Transverse colon (tissue), 4 donors: ENCODE measurements at regions not wholly inside any gene's neighbourhood (a gene's known extent, or its start where the extent isn't known, plus 50 kb on each side); places are given as distances from the start of the nearest gene placed in this dataset.

Experiments
- DNase-seq: peaks from one replicate; pipeline ENCODE4 v3.0.0-alpha.2; 2019
- H3K27ac ChIP-seq, 4 donors: fragments of 200-600 bp; sonication (generic); 2 replicates each; pipeline ENCODE4 v1.5.1; 2016 to 2018; ENCODE audit warnings: inconsistent platforms in 4 of 4
- H3K27me3 ChIP-seq: fragments of 200-600 bp; sonication (generic); 2 replicates; pipeline ENCODE4 v1.5.1; 2017; ENCODE audit warnings: inconsistent platforms
- H3K36me3 ChIP-seq, 4 donors: fragments of 200-600 bp; sonication (generic); 2 replicates each; pipeline ENCODE4 v1.5.1; 2017 to 2019; ENCODE audit warnings: inconsistent platforms in 4 of 4
- H3K4me1 ChIP-seq, 4 donors: fragments of 200-600 bp; sonication (generic); 2 replicates each; pipeline ENCODE4 v1.5.1; 2017 to 2020; ENCODE audit warnings: inconsistent platforms in 4 of 4
- H3K4me3 ChIP-seq, 4 donors: fragments of 200-600 bp; sonication (generic); 1 replicate in 1 of 4; 2 replicates in 3 of 4; pipeline versions ENCODE4 v1.5.1 to v1.6.1; 2017 to 2019; ENCODE audit warnings: inconsistent platforms in 4 of 4
- H3K9me3 ChIP-seq, 2 donors: fragments of 200-600 bp; sonication (generic); 2 replicates each; pipeline ENCODE4 v1.5.1; 2017 to 2019; ENCODE audit warnings: inconsistent platforms in 2 of 2
- EP300 ChIP-seq: sonication (generic); formaldehyde crosslinking; IDR thresholded peaks from one replicate; pipeline ENCODE4 v1.6.1; 2017; ENCODE audit warnings: antibody characterized with exemption, low read depth
- POLR2A ChIP-seq: fragments of 450-650 bp; IDR thresholded peaks from one replicate; pipeline ENCODE4 v1.6.1; 2016; ENCODE audit warnings: antibody characterized with exemption, mild to moderate bottlenecking, moderate library complexity
- POLR2AphosphoS5 ChIP-seq, 3 donors: sonication (generic); formaldehyde crosslinking; IDR thresholded peaks; one replicate each; pipeline ENCODE4 v1.6.1; 2016; ENCODE audit warnings: antibody characterized with exemption in 3 of 3
- WGBS, 2 donors: methylation state at CpG; one replicate each; pipeline ENCODE4 v1.1.5; 2018; ENCODE audit warnings: low coverage in 1 of 2; 5-methylcytosine and 5-hydroxymethylcytosine counted together
- in situ Hi-C, 4 donors: fragments of 200-750 bp; cut with MboI; loops; one replicate each; pipeline versions ENCODE4 v1.15.0 to v1.15.1; 2017; ENCODE audit warnings: low sequenced_read_pairs in 3 of 4, low pct_ligation_motif_present in 1 of 4, low pct_unique_long_range_greater_than_20kb in 1 of 4
- intact Hi-C: fragments of 100-400 bp; cut with DNase I; formaldehyde crosslinking; loops from one replicate; pipeline ENCODE4 v1.15.1; 2023; ENCODE audit warnings: low total_unique reads
- TF ChIP-seq, protein P1 (sequence below), 5 experiments: fragments of 200-600 bp in 3 of 5; fragments of 450-650 bp in 2 of 5; sonication (generic) in 3 of 5; IDR thresholded peaks; 1 replicate in 2 of 5; 2 replicates in 3 of 5; pipeline ENCODE4 v1.5.1; 2016 to 2017; ENCODE audit warnings: antibody characterized with exemption in 5 of 5, inconsistent platforms in 3 of 5, mild to moderate bottlenecking in 2 of 5, moderate library complexity in 1 of 5

DNA sequence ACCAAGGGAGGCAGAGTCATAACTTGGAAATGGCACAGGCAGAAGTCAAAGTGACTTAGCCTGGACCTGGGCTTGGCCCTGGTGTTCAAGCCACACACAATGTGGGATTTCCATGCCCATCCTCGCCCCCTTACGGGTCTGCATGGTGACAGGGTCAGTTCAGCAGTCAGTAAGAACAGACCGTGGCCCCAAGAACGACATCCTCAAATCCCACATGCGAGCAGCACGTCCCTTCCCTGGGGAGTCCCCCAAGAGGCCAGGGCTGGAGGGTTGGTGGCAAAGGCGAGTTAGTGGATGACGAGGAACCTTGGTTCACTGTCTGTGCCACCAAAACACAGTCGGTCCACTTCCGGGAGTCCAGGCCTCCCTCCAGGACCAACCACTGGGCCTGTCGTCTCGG, 93.3 kb upstream of the MGMT start:
- H3K4me1 ChIP-seq = no peaks in the 10 kb centered on the region
- in situ Hi-C loops (no loop called here), intact Hi-C loops (no loop called here)
- H3K4me3 ChIP-seq = no peak overlapping the region
- H3K36me3 ChIP-seq = no peaks in the 10 kb centered on the region
- TF ChIP-seq, protein P1, sequence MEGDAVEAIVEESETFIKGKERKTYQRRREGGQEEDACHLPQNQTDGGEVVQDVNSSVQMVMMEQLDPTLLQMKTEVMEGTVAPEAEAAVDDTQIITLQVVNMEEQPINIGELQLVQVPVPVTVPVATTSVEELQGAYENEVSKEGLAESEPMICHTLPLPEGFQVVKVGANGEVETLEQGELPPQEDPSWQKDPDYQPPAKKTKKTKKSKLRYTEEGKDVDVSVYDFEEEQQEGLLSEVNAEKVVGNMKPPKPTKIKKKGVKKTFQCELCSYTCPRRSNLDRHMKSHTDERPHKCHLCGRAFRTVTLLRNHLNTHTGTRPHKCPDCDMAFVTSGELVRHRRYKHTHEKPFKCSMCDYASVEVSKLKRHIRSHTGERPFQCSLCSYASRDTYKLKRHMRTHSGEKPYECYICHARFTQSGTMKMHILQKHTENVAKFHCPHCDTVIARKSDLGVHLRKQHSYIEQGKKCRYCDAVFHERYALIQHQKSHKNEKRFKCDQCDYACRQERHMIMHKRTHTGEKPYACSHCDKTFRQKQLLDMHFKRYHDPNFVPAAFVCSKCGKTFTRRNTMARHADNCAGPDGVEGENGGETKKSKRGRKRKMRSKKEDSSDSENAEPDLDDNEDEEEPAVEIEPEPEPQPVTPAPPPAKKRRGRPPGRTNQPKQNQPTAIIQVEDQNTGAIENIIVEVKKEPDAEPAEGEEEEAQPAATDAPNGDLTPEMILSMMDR (IDR thresholded peaks at IDR 0.05) = no peak
- TF ChIP-seq POLR2AphosphoS5 (IDR thresholded peaks at IDR 0.05) (no peak), EP300 (no peak), POLR2A (no peak)
- no peaks in the 10 kb centered on the region for H3K9me3 ChIP-seq
- no peaks in the 10 kb centered on the region for H3K27me3 ChIP-seq
- H3K27ac ChIP-seq = no peak overlapping the region
- whole genome bisulfite sequencing, 2 donors = 84 to 97% methylated on average over 5 to 12 of the region's 12 CpGs
- DNase-seq = no peak

DNA sequence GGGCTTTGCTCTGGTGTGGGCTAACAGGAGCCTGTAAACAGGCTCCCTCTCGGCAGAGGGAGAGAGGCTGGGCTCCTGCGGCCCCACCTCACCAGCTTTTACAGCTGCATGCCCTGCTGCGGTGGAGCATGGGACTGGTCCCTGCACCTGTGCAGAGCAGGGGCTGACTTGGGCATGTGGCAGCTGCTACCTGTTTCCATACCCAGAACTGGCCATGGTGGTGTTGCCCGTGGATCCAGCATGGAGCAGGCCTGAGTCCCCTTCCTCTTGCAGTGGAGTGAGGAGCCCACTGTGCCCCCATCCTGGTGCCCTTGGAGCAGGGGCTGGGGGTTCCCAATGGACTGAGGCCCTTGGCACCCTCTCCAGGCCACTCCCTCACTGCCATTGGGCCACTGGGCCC, 91.9 kb upstream of the MGMT start:
- no peak for DNase-seq
- Histone ChIP-seq H3K27me3 (no peaks in the 10 kb centered on the region), H3K36me3 (no peaks in the 10 kb centered on the region), H3K4me1 (no peaks in the 10 kb centered on the region), H3K4me3 (no peak overlapping the region), H3K9me3 (no peaks in the 10 kb centered on the region), H3K27ac (no peak overlapping the region)
- intact Hi-C loops (no loop called here), in situ Hi-C loops (no loop called here)
- WGBS, 2 donors = 80% methylated on average over 4 of the region's 4 CpGs; no CpG with 5 or more reads in 1 of the 2 donors
- no peak for TF ChIP-seq POLR2A
- TF ChIP-seq, protein P1 (IDR thresholded peaks at IDR 0.05) = no peak
- TF ChIP-seq POLR2AphosphoS5 (IDR thresholded peaks at IDR 0.05) = no peak
- no peak for TF ChIP-seq EP300

GRCh38 chr10:129375912-129376311, 91.1 kb upstream of the MGMT start:
- Histone ChIP-seq H3K4me1 (no peaks in the 10 kb centered on the region), H3K27me3 (no peaks in the 10 kb centered on the region), H3K27ac (no peak overlapping the region), H3K9me3 (no peaks in the 10 kb centered on the region), H3K36me3 (no peaks in the 10 kb centered on the region), H3K4me3 (no peak overlapping the region)
- WGBS, 2 donors = 96 to 100% methylated on average over 1 to 9 of the region's 9 CpGs
- in situ Hi-C loops = no loop called here
- intact Hi-C loops = no loop called here
- DNase-seq = no peak
- TF ChIP-seq, protein P1 (IDR thresholded peaks at IDR 0.05) = no peak
- TF ChIP-seq EP300 (no peak), POLR2A (no peak), POLR2AphosphoS5 (IDR thresholded peaks at IDR 0.05) (no peak)

- Histone ChIP-seq H3K36me3 (no peaks in the 10 kb centered on the region), H3K27me3 (no peaks in the 10 kb centered on the region), H3K9me3 (no peaks in the 10 kb centered on the region), H3K27ac (no peak overlapping the region), H3K4me3 (no peak overlapping the region), H3K4me1 (no peaks in the 10 kb centered on the region)
- intact Hi-C loops = no loop called here
- TF ChIP-seq, protein P1 (IDR thresholded peaks at IDR 0.05) = no peak
- TF ChIP-seq EP300 (no peak), POLR2A (no peak), POLR2AphosphoS5 (IDR thresholded peaks at IDR 0.05) (no peak)
- 94% methylated on average over 5 of the region's 5 CpGs; no CpG with 5 or more reads in 1 of the 2 donors for WGBS, 2 donors
- no peak for DNase-seq
- in situ Hi-C loops = no loop called here
These were observed 86.8 kb upstream of the MGMT start for GRCh38 chr10:129380279-129380678.
